LNCAP (cell line): ENCODE measurements at regions not wholly inside any gene's neighbourhood (a gene's known extent, or its start where the extent isn't known, plus 50 kb on each side); places are given as distances from the start of the nearest gene placed in this dataset.

Source experiments
- CTCF ChIP-seq: fragments of 450-650 bp; IDR thresholded peaks from 2 replicates; pipeline ENCODE4 v1.5.1; 2017; ENCODE audit warnings: mild to moderate bottlenecking

DNA sequence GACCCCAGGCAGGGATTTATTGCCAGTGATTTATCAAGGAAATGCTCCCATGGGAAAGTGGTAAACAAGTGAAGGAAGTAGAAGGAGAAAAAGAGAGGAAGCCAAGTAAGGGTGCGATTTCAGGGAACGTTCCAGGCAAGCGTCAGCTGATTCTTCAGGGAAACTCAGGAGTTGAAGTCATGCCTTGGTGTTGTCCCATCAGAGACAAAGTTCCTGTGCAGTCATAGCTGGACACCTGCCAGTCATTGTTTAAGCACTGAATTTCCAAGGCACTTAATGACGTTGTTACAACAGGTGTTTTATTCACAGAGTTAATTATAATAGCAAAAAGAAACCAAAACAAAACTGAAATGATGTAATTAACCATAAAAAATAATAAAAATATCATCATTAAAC, 381.8 kb upstream of the CRIM1 start:
- no peak for TF ChIP-seq CTCF

DNA sequence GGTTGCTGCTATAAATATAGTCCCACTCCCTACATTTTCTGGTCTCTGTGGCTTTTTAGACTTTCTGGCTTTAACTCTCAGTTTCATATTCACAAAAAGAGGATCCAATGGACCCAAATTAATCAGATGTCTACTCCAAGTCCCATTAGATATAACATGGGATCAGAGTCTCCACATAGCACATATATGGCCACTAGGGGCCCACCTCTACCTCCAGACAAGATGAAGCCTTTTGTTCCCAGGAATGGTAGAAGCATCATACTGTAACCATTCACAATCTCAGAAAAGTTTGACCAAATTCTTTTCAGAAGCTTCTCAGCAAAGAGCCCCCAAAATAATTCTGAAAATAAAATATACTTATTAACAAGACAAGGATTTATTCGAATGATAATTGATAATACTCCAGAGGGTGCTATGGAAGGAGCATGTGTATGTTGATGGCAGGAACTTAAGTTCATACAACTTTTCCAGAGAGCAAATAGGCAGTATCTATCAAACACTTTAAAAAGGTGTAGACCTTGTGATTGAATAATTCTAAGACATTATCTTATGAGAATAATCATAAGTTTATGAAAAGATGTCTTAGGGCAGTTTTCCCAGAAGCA, 382.3 kb upstream of the CRIM1 start:
- peak; percentile 59 for TF ChIP-seq CTCF

DNA sequence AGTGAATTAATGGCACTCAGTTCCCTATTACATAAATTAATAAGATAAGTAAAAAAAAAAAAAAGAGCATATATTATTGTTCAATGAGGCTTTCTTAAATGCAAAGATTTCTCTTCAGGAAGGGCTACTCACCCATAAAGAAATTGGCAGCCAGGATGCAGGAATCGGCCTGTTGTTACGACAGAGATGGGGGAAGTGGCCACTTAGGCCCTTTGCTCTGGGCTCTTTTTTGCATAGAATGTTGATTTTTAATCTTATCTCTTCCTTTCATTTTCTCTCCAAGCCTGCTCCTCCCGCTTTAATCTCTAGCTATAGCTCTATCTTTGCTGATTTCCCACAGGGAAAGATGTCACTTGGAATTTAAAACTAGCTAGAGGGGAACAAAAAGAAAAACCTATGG, 391.8 kb upstream of the CRIM1 start:
- no peak for TF ChIP-seq CTCF

DNA sequence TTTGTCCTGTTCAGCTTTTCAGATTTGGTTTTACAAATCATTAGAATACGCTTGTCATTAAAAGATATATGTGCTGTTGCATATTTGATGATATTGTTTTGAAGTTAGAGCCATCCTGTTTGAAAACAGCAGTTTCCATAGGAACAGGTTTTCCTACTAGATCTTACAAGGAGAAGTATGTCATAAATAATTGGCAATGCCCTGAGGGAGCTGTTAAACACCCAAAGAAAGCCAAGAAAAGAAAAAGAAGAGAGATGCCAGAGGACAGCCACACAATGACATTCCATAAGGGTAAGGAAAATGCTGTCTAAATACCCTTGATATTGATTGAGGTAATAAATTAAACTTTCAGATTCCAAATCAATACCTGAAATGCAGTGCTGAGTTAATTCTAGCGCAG, 392.2 kb upstream of the CRIM1 start:
- no peak for TF ChIP-seq CTCF

GRCh38 chr2:35962585-35963146, 392.9 kb upstream of the CRIM1 start:
- TF ChIP-seq CTCF: no peak

- no peak for TF ChIP-seq CTCF
Measured at GRCh38 chr2:35960596-35960995, 395.0 kb upstream of the CRIM1 start.

DNA sequence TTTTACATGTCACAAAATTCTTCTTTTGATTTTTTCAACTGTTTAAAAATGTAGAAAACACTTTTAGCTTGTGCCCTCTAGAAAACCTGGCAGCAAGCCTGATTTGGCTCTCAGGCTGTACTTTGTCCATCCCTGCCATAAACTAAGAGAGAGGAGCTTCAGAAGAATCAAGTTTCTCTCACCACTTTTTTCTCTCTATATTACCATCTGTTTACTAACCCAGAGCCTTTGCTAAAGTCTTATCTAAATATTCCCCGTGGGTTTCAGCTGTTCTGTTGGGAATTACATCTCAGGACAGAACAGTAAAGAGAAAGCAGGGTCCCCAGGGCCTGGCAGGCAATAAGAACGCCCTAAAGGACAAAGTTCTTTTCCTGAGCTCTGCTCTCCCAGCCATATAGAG, 409.1 kb upstream of the CRIM1 start:
- no peak for TF ChIP-seq CTCF

DNA sequence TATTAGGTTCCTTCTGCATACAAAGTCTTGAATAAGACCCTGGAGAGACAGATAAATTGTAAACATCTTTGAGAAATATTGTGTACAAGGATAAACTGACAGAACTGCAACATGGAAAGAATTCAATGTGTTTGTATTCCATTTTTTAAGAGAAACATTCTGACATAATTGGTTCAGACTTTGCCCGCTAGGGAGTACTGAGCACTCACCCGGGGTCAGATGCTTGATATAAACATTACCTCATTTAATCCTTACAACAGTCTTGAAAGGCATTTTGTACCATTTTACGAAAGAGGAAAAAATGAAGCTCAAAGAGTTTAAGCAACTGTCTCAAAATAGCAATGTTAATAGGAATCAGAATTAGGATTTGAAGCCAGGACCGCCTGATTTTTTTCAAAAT, 416.7 kb upstream of the CRIM1 start:
- TF ChIP-seq CTCF: no peak
